Activated CD8-positive, alpha-beta T cell treated with anti-CD3 and anti-CD28 coated beads for 36 hours (primary cell): ENCODE measurements at regions not wholly inside any gene's neighbourhood (a gene's known extent, or its start where the extent isn't known, plus 50 kb on each side); places are given as distances from the start of the nearest gene placed in this dataset.

Source experiments
- ATAC-seq: fragments of 200-7000 bp; cut with Tn5 transposase; one replicate; pipeline ENCODE4 v1.10.0; 2021; ENCODE audit warnings: mild to moderate bottlenecking, moderate library complexity
- CTCF ChIA-PET: fragments of 350-600 bp; sonication (Branson Sonifier 250); formaldehyde crosslinking; loops from one replicate; lab custom pipeline; 2021; ENCODE audit warnings: antibody characterized with exemption; lab: Charles Lee
- POLR2A ChIA-PET: fragments of 350-600 bp; sonication (Branson Sonifier 250); formaldehyde crosslinking; loops from one replicate; lab custom pipeline; 2021; ENCODE audit warnings: antibody characterized with exemption; lab: Charles Lee
- DNase-seq: peaks from one replicate; pipeline ENCODE4 v3.0.0-alpha.2; 2020
- H3K27ac Mint-ChIP-seq: one replicate; pipeline ENCODE4 v1.8.0; 2021; ENCODE audit warnings: mild to moderate bottlenecking, mixed read lengths
- H3K27me3 Mint-ChIP-seq: one replicate; pipeline ENCODE4 v1.8.0; 2021; ENCODE audit warnings: mixed read lengths
- H3K36me3 Mint-ChIP-seq: one replicate; pipeline ENCODE4 v1.8.0; 2021; ENCODE audit warnings: low read depth, mixed read lengths
- H3K4me1 Mint-ChIP-seq: one replicate; pipeline ENCODE4 v1.8.0; 2021; ENCODE audit warnings: low read depth, mixed read lengths
- H3K4me3 Mint-ChIP-seq: one replicate; pipeline ENCODE4 v1.8.0; 2021; ENCODE audit warnings: mild to moderate bottlenecking, moderate library complexity, mixed read lengths
- H3K9me3 Mint-ChIP-seq: one replicate; pipeline ENCODE4 v1.8.0; 2021; ENCODE audit warnings: mixed read lengths
- intact Hi-C: fragments of 100-400 bp; cut with micrococcal nuclease; formaldehyde crosslinking; loops from one replicate; pipeline ENCODE4 v1.10.0; 2022
- TF ChIP-seq, protein P1 (sequence below): fragments of 200-600 bp; IDR thresholded peaks from one replicate; pipeline ENCODE4 v1.8.0; 2022; ENCODE audit warnings: antibody characterized with exemption, mild to moderate bottlenecking

DNA sequence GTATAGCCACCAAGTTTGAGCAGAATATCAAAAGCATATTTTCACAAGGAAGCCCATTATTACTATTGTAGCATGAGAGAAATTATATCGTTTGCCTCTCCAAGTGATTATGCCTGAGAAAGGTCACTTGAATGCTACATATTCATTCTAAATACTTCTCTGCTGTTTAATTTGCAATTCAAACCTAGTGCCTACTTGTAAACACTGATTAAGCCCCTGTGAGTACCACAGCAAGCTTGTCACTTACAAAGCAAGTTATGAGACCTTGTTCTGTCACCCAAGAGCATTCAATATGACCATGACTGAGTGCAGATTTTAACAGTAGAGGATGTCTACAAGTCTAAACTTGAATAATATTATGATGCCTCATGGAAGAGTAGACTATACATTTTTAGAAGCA lies 124.7 kb upstream of the SSTR1 start:
- no peaks in the 10 kb centered on the region for H3K27me3 Mint-ChIP-seq
- ChIA-PET POLR2A (no interaction called here), CTCF (no interaction called here)
- intact Hi-C loops = no loop called here
- no peaks in the 10 kb centered on the region for H3K36me3 Mint-ChIP-seq
- H3K4me1 Mint-ChIP-seq = peaks cover 29% of the 10 kb centered on the region
- DNase-seq = no peak
- no peak overlapping the region for H3K27ac Mint-ChIP-seq
- H3K9me3 Mint-ChIP-seq = no peaks in the 10 kb centered on the region
- TF ChIP-seq, protein P1, sequence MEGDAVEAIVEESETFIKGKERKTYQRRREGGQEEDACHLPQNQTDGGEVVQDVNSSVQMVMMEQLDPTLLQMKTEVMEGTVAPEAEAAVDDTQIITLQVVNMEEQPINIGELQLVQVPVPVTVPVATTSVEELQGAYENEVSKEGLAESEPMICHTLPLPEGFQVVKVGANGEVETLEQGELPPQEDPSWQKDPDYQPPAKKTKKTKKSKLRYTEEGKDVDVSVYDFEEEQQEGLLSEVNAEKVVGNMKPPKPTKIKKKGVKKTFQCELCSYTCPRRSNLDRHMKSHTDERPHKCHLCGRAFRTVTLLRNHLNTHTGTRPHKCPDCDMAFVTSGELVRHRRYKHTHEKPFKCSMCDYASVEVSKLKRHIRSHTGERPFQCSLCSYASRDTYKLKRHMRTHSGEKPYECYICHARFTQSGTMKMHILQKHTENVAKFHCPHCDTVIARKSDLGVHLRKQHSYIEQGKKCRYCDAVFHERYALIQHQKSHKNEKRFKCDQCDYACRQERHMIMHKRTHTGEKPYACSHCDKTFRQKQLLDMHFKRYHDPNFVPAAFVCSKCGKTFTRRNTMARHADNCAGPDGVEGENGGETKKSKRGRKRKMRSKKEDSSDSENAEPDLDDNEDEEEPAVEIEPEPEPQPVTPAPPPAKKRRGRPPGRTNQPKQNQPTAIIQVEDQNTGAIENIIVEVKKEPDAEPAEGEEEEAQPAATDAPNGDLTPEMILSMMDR = no peak
- H3K4me3 Mint-ChIP-seq = no peak overlapping the region
- no peak for ATAC-seq

DNA sequence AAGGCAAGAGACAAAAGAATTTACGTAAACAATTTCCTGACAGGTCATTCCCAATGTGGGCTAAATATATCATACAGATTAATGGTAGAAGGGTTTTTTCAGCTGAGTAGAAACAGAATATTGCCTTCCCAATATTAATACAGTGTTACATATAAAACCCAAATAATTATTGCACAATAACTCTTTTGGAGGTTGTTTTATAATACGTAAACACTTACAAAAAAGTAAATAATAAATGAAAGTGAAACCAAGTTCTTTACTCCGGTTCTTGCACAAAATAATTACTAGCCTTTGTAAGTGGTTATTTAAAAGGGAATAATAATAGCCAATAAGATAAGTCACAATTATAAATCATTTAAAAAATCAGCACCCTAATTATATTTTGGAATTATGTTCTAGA lies 118.6 kb upstream of the SSTR1 start:
- ChIA-PET CTCF (interaction anchor here (1.3 kb wide), 1 partner anchor 103 kb away, joined by 3 read pairs; no protein-coding TSS in a partner anchor), POLR2A (interaction anchor here (1.0 kb wide), 1 partner anchor 215 kb away, joined by 3 read pairs; no protein-coding TSS in a partner anchor)
- TF ChIP-seq, protein P1 = no peak
- H3K27me3 Mint-ChIP-seq = no peaks in the 10 kb centered on the region
- DNase-seq (no peak), ATAC-seq (no peak)
- H3K36me3 Mint-ChIP-seq = peaks cover 9% of the 10 kb centered on the region
- peak overlapping the region; percentile 55 for H3K4me3 Mint-ChIP-seq
- peak overlapping the region; percentile 20 for H3K27ac Mint-ChIP-seq
- H3K4me1 Mint-ChIP-seq = peaks cover 16% of the 10 kb centered on the region
- peaks cover 18% of the 10 kb centered on the region for H3K9me3 Mint-ChIP-seq
- intact Hi-C loops = no loop called here

DNA sequence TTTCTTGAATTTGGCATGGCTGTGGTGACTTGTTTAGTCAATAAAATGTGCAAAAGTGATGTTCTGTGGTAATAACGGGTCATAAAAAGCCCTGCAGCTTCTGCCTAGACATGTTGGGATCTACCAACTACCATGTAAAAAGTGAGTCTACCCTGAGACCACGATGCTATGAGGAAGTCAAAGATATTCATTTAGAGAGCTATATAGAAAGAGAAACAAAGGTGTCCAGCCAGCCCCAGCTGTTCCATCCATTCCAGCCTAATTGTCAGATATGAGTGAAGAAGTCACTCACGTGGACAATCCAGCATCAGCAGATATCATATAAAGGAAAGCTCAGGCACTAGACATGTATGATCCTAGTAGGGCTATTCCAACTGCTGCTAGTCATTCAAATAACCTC lies 117.2 kb upstream of the SSTR1 start:
- no peak overlapping the region for H3K4me3 Mint-ChIP-seq
- intact Hi-C loops = no loop called here
- H3K36me3 Mint-ChIP-seq = peaks cover 9% of the 10 kb centered on the region
- DNase-seq (no peak), ATAC-seq (no peak)
- H3K4me1 Mint-ChIP-seq = peaks cover 16% of the 10 kb centered on the region
- TF ChIP-seq, protein P1 = no peak
- ChIA-PET POLR2A (no interaction called here), CTCF (interaction anchor here (1.5 kb wide), 1 partner anchor 107 kb away, joined by 4 read pairs; no protein-coding TSS in a partner anchor)
- no peaks in the 10 kb centered on the region for H3K27me3 Mint-ChIP-seq
- peaks cover 22% of the 10 kb centered on the region for H3K9me3 Mint-ChIP-seq
- H3K27ac Mint-ChIP-seq = no peak overlapping the region

DNA sequence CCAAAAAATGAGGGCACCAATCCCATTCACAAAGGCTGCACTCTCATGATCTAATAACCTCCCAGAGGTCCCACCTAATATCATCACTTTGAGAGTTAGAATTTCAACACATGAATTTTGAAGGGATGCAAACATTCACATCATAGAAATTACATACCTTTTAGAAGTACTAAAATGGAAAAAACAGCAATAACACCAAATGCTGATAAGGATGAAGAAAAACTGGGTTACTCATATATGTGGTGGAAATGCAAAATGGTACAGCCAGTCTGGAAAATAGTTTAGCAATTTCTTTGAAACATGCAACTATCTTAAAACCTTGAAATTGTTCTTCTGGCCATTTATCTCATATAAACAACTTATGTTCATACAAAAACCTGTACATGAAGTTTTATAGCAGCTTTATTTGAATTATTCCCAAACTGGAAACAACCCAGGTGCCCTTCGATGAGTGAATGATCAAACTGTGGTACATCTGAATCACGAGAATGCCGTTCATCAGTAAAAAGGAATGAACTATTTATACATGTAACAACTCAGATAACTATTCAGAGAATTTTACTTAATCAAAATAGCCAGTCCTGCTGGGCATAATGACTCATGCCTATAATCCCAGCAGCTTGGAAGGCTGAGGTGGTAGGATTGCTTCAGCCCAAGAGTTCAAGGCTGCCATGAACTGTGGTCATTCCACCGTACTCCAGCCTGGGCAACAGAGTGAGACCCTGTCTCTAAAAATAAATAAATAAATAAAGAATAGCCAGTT lies 109.4 kb upstream of the SSTR1 start:
- DNase-seq = no peak
- Mint-ChIP-seq H3K36me3 (peaks cover under 1% of the 10 kb centered on the region), H3K27ac (no peak overlapping the region), H3K27me3 (no peaks in the 10 kb centered on the region), H3K4me1 (peaks cover under 1% of the 10 kb centered on the region), H3K4me3 (no peak overlapping the region), H3K9me3 (peaks cover 17% of the 10 kb centered on the region)
- no peak for ATAC-seq
- CTCF ChIA-PET = interaction anchor here (1.0 kb wide), 1 partner anchor 16 kb away, joined by 3 read pairs; no protein-coding TSS in a partner anchor
- TF ChIP-seq, protein P1 = no peak
- intact Hi-C loops = no loop called here
- POLR2A ChIA-PET = no interaction called here

DNA sequence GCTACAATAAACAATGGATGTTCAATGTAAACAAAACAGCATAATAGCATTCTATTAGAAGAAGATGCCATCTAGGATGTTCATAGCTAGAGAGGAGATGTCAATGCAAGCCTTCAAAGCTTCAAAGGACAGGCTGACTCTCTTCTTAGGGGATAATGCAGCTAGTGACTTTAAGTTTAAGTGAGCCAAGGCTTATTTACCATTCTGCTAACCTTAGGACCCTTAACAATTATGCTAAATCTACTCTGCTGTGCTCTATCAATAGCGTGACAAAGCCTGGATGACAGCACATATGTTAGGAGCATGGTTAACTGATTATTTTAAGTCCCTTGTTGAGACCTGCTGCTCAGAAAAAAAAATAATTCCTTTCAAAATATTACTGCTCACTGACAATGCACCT lies 106.0 kb upstream of the SSTR1 start:
- DNase-seq = no peak

More for the DNA sequence above, 106.0 kb upstream of the SSTR1 start:
- no peak overlapping the region for H3K4me3 Mint-ChIP-seq
- ChIA-PET CTCF (no interaction called here), POLR2A (no interaction called here)
- no peak for ATAC-seq
- no peaks in the 10 kb centered on the region for H3K27me3 Mint-ChIP-seq
- peaks cover 9% of the 10 kb centered on the region for H3K9me3 Mint-ChIP-seq
- H3K4me1 Mint-ChIP-seq = peaks cover 8% of the 10 kb centered on the region
- intact Hi-C loops = no loop called here
- H3K27ac Mint-ChIP-seq = no peak overlapping the region
- H3K36me3 Mint-ChIP-seq = no peaks in the 10 kb centered on the region
- TF ChIP-seq, protein P1 = no peak
